ENCODE measurements at regions not wholly inside any gene's neighbourhood (a gene's known extent, or its start where the extent isn't known, plus 50 kb on each side); places are given as distances from the start of the nearest gene placed in this dataset.
"Not testable (repeated sequence)": the region's sequence is repeated elsewhere in the genome, so short reads cannot be mapped to it uniquely, and the experiment has no call there.

DNA sequence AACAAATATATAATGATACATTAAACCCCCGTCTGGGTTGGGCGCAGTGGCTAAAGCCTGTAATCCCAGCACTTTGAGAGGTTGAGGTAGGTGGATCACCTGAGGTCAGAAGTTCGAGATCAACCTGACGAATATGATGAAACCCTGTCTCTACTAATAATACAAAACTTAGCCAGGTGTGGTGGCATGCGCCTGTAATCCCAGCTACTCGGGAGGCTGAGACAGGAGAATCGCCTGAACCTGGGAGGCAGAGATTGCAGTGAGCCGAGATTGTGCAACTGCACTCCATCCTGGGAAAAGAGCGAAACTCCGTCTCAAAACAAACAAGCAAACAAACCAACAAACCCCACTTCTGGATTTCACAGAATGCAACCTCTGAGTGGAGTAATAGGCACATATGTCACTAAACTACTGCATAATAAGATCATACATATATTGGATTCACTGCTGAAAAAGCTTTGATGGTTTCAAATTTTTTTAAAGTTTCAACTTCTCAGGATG is 718.2 kb downstream of the SI start:
- no peaks in the 10 kb centered on the region for H3K27me3 Mint-ChIP-seq
- H3K36me3 Mint-ChIP-seq = no peaks in the 10 kb centered on the region
- H3K4me1 Mint-ChIP-seq (ENCODE audit: low read depth in 2 of 2) = no peaks in the 10 kb centered on the region
- H3K27ac Mint-ChIP-seq = no peak overlapping the region
- ATAC-seq (no peak), DNase-seq (ENCODE audit: low spot score) (no peak)
- H3K9me3 Mint-ChIP-seq = no peaks in the 10 kb centered on the region
- no peak overlapping the region for H3K4me3 Mint-ChIP-seq

DNA sequence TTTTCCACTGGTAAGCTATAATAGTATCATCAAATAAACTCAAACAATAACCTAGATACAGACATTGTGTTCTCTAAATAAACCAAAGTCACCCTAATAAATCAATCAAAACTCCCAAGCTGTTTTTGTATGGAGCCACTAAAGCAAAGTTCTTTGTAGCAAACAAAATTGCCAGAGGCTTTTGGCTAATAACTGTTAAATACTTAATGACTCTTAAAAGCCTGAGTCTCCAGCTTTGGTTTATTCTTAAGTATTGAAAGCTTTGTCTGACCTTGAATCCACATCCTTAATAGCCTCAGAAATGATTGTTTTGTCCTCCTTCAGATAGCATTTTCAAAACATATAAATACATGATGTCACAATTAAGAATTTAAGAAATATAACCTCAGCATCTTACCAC is 725.3 kb downstream of the SI start:
- H3K36me3 Mint-ChIP-seq = no peaks in the 10 kb centered on the region
- no peak overlapping the region for H3K4me3 Mint-ChIP-seq
- H3K27ac Mint-ChIP-seq = no peak overlapping the region
- DNase-seq (ENCODE audit: low spot score) (no peak), ATAC-seq (no peak)
- H3K27me3 Mint-ChIP-seq = no peaks in the 10 kb centered on the region
- H3K9me3 Mint-ChIP-seq = peaks cover 7% of the 10 kb centered on the region
- no peaks in the 10 kb centered on the region for H3K4me1 Mint-ChIP-seq (ENCODE audit: low read depth in 2 of 2)

DNA sequence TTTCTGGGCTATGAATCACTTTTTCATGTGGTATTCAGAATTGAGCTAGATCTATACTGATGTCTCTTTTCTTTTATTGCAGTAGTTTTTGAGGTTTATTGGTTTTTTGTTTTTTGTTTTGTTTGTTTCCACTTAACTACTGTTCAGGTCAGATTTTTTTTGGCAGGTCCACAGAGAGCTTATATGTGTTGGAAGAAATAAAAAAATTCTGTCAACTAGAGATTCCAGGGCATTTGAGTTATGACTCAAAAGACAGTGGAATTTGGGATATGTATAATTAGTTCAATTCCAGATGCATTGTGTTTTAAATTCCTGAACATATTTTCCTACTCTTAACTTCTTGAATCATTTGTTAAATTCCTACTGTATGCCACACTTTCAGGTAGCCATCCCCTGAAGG is 727.2 kb downstream of the SI start:
- Mint-ChIP-seq H3K27ac (no peak overlapping the region), H3K4me3 (no peak overlapping the region), H3K36me3 (peaks cover 3% of the 10 kb centered on the region), H3K27me3 (no peaks in the 10 kb centered on the region), H3K4me1 (ENCODE audit: low read depth in 2 of 2) (no peaks in the 10 kb centered on the region), H3K9me3 (peaks cover 17% of the 10 kb centered on the region)
- ATAC-seq (no peak), DNase-seq (ENCODE audit: low spot score) (no peak)

DNA sequence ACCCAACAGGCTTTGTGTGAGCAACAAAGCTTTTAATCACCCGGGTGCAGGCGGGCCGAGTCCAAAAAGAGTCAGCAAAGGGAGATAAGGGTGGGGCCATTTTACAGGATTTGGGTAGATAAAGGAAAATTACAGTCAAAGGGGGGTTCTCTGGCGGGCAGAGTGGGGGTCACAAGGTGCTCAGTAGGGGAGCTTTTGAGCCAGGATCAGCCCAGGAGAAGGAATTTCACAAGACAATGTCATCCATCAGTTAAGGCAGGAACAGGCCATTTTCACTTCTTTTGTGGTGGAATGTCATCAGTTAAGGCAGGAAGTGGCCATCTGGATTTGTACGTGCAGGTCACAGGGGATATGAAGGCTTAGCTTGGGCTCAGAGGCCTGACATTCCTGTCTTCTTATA is 736.1 kb downstream of the SI start:
- H3K4me1 Mint-ChIP-seq (ENCODE audit: low read depth in 2 of 2); H3K27ac Mint-ChIP-seq; H3K4me3 Mint-ChIP-seq; H3K27me3 Mint-ChIP-seq; ATAC-seq; DNase-seq (ENCODE audit: low spot score); H3K36me3 Mint-ChIP-seq: not testable (repeated sequence)
- peaks cover 22% of the 10 kb centered on the region for H3K9me3 Mint-ChIP-seq

DNA sequence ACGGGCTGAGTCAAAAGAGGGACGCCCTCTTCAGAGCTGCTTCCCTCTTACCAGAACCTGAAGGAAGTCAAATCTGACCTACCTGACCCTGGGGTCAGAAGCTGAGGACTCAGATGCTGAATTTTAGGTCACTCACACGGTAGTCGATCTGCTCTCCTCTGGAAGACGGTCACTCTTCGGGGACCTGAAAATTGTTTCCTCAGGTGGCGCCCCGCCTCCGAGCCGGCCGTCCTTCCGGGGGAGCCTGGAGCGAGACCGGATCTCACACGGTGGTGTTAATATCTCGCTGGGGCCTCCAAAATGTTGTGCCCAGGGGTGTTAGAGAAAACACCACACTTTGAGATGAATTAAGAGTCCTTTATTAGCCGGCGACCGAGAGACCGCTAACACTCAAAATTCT is 737.2 kb downstream of the SI start:
- H3K4me3 Mint-ChIP-seq = no peak overlapping the region
- DNase-seq (ENCODE audit: low spot score) = no peak
- H3K27me3 Mint-ChIP-seq = no peaks in the 10 kb centered on the region
- H3K4me1 Mint-ChIP-seq (ENCODE audit: low read depth in 2 of 2) = no peaks in the 10 kb centered on the region
- H3K9me3 Mint-ChIP-seq = peaks cover 16% of the 10 kb centered on the region
- no peak overlapping the region for H3K27ac Mint-ChIP-seq
- ATAC-seq = no peak
- peaks cover 4% of the 10 kb centered on the region for H3K36me3 Mint-ChIP-seq

DNA sequence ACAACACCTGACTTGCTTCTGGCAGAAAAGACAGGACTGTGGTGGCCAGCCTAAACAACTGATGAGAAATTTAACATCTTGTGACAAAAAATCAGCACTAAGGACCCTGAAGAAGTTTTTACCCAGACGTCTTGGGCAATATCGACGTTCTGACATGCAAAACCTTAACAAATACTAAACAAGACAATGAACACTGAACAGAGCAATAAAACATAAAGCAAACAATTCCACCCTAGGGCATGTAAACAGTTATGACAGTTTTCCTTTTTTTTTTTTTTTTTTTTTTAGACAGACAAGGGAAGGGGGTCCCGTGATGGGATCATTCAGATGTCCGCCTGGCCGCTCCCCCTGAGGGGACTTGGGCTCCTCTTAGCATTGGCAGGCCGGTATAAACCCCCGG is 738.0 kb downstream of the SI start:
- peaks cover 6% of the 10 kb centered on the region for H3K36me3 Mint-ChIP-seq
- peaks cover 12% of the 10 kb centered on the region for H3K9me3 Mint-ChIP-seq
- no peak overlapping the region for H3K27ac Mint-ChIP-seq
- H3K4me1 Mint-ChIP-seq (ENCODE audit: low read depth in 2 of 2) = no peaks in the 10 kb centered on the region
- H3K4me3 Mint-ChIP-seq = no peak overlapping the region
- no peaks in the 10 kb centered on the region for H3K27me3 Mint-ChIP-seq
- DNase-seq (ENCODE audit: low spot score) = no peak
- no peak for ATAC-seq

DNA sequence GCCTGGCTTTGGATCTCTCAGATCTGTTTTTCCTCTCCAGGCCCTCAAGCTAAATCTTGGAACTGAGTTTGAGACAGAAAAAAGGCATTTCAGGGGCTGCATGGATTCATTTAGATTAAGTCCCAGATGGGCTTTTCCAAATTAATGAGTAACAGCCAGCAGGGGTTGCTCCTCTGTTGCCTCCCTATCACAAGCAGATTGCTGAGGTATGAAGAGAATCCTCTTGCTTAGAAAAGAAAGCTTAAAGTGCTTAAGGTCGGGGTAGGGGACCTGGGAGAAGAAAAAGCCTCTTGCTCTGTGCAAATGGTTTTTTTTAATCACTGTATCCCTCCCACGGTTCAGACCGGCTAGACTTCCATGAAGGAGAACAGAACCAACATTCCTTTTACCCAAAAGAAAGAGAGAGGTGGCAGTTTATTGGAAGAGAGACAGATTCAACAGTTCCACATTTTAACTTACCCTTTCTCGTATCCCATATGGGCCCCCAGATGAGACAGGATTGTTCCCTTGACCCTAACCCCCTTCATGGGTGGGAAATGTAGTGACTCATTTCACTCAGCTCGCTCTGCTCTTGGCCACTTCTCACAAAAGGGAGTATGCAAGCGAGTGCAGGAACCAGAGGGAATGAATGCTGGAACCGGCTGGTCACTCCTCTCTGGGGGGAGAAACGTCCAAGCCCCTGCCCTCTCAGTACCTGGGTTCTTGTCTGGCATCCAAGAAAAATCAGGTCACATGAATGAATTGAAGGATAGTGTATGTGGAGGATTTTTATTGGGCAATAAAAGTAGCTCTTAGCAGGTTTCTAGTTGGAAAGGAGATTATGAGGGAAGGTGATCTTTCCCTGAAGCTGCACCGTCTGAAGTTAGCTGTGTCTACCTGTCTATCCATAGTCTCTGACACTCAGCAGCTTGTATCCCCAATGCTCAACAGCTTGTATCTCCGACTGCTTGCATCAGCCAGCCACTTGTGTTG is 745.2 kb downstream of the SI start:
- H3K27ac Mint-ChIP-seq = no peak overlapping the region
- ATAC-seq = no peak
- no peaks in the 10 kb centered on the region for H3K4me1 Mint-ChIP-seq (ENCODE audit: low read depth in 2 of 2)
- DNase-seq (ENCODE audit: low spot score) = no peak
- peaks cover 6% of the 10 kb centered on the region for H3K36me3 Mint-ChIP-seq
- H3K4me3 Mint-ChIP-seq = no peak overlapping the region
- H3K27me3 Mint-ChIP-seq = no peaks in the 10 kb centered on the region
- peaks cover 8% of the 10 kb centered on the region for H3K9me3 Mint-ChIP-seq

DNA sequence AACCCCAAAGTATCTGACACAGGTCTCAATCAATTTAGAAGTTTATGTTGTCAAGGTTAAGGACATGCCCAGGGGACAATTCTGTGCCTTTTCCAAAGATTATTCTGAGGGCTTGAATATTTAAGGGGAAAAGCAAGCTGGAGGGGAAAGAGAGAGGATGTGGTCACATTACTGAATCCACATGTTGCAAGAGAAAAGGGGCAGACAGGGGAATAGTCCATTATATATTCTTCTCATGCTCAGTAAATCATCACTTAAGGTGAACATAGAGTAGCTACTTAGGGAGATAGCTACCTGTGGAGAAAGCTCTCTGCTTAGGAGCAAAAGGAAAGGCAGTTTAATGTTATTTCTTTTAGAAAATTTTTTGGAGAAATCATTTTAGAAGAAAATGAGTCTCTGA is 751.6 kb downstream of the SI start:
- Mint-ChIP-seq H3K27me3 (no peaks in the 10 kb centered on the region), H3K9me3 (peaks cover 11% of the 10 kb centered on the region), H3K4me3 (no peak overlapping the region)

DNA sequence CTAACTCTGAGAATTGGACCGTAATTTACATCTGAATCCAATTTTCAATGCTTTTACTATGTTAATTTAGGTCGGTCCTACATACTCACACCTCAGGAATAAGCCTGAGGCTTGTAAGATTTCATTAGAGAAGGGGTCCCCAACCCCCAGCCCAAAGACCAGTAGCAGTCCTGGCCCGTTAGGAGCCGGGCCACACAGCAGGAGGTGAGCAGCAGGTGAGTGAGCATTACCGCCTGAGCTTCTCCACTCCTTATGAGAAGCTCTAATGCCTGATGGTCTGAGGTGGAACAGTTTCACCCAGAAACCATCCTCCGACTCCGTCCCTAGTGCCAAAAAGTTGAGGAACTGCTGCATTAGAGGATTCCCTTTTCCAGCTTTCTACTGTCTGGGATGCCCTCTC is 757.3 kb downstream of the SI start:
- Mint-ChIP-seq H3K27me3 (no peaks in the 10 kb centered on the region), H3K9me3 (peaks cover 3% of the 10 kb centered on the region), H3K36me3 (peaks cover 4% of the 10 kb centered on the region), H3K4me3 (no peak overlapping the region), H3K4me1 (ENCODE audit: low read depth in 2 of 2) (no peaks in the 10 kb centered on the region), H3K27ac (no peak overlapping the region)
- DNase-seq (ENCODE audit: low spot score) = no peak
- no peak for ATAC-seq

More for the DNA sequence above, 751.6 kb downstream of the SI start:
- peaks cover 4% of the 10 kb centered on the region for H3K36me3 Mint-ChIP-seq
- no peak for DNase-seq (ENCODE audit: low spot score)
- H3K4me1 Mint-ChIP-seq (ENCODE audit: low read depth in 2 of 2) = no peaks in the 10 kb centered on the region
- no peak for ATAC-seq
- no peak overlapping the region for H3K27ac Mint-ChIP-seq

DNA sequence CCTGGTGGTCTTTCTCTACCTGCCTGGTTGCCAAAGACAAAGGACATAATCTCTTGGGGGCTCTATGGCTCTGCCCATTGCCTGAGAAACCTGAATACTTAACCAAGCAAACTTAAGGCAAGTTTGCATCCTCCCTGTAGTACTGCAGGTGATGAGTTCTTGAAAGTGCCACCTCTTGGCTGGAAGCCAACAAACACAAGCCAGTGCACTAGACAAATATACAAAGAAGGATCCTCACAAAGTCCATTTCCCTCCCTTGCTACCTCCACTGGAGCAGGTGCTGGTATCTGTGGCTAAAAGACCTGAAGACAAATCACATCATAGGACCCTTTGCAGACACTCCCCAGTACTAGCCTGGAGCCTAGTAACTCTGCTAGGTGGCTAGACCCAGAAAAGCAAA is 772.3 kb downstream of the SI start:
- Mint-ChIP-seq H3K27ac (no peak overlapping the region), H3K27me3 (no peaks in the 10 kb centered on the region), H3K36me3 (peaks cover 4% of the 10 kb centered on the region), H3K4me1 (ENCODE audit: low read depth in 2 of 2) (no peaks in the 10 kb centered on the region), H3K4me3 (no peak overlapping the region), H3K9me3 (peaks cover 17% of the 10 kb centered on the region)
- no peak for ATAC-seq
- no peak for DNase-seq (ENCODE audit: low spot score)

DNA sequence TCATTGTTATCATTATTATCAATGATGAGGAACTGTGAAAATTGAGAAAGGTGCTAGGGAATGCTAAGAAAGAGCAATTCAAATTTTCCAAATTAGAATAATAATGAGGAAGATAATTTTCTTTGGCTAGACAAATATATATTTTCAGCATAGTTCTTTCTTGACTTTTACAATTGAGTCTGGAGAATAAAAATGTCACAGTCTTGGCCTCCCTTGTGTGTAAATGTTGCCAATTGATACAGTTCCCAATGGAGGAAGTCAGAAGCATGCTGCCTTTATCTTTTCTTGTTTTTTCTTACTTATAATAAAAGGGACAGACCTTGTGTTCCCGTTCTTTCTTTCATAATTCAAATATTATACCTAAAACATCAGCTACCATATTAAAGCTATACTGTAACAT is 774.4 kb downstream of the SI start:
- Mint-ChIP-seq H3K4me3 (no peak overlapping the region), H3K36me3 (peaks cover 4% of the 10 kb centered on the region), H3K9me3 (peaks cover 15% of the 10 kb centered on the region), H3K4me1 (ENCODE audit: low read depth in 2 of 2) (no peaks in the 10 kb centered on the region), H3K27me3 (no peaks in the 10 kb centered on the region), H3K27ac (no peak overlapping the region)
- ATAC-seq (no peak), DNase-seq (ENCODE audit: low spot score) (no peak)

DNA sequence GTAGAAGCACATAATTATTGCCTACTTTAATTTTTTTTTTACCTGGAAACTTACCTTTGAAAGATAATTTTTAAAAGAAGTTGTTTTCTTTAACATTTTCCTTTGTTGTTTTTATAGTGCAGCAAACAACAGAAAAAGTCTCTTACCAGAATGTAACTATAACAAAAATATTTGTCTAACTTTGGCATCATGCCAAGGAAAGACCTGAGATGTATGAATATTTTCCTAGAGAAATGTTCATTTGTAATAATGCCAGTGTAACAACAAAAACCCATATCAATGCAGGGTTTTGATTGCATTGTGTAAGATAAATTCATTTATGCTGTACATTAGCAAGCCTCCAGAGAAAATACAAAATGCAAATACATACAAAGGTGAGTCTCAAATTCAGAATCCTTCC is 775.7 kb downstream of the SI start:
- peaks cover 4% of the 10 kb centered on the region for H3K36me3 Mint-ChIP-seq
- DNase-seq (ENCODE audit: low spot score) = no peak
- no peak for ATAC-seq
- H3K27me3 Mint-ChIP-seq = no peaks in the 10 kb centered on the region
- H3K27ac Mint-ChIP-seq = no peak overlapping the region
- H3K4me3 Mint-ChIP-seq = no peak overlapping the region
- H3K4me1 Mint-ChIP-seq (ENCODE audit: low read depth in 2 of 2) = no peaks in the 10 kb centered on the region
- H3K9me3 Mint-ChIP-seq = peaks cover 15% of the 10 kb centered on the region

DNA sequence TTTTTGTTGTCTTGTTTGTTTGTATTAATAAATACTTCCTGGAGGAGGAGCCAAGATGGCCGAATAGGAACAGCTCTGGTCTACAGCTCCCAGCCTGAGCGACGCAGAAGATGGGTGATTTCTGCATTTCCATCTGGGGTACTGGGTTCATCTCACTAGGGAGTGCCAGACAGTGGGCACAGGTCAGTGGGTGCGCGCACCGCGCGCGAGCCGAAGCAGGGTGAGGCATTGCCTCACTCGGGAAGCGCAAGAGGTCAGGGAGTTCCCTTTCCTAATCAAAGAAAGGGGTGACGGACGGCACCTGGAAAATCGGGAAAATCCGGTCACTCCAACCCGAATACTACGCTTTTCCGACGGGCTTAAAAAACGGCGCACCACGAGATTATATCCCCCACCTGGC is 786.8 kb downstream of the SI start:
- not testable (repeated sequence) for H3K4me3 Mint-ChIP-seq; H3K9me3 Mint-ChIP-seq; DNase-seq (ENCODE audit: low spot score); ATAC-seq; H3K4me1 Mint-ChIP-seq (ENCODE audit: low read depth in 2 of 2); H3K36me3 Mint-ChIP-seq; H3K27ac Mint-ChIP-seq; H3K27me3 Mint-ChIP-seq

DNA sequence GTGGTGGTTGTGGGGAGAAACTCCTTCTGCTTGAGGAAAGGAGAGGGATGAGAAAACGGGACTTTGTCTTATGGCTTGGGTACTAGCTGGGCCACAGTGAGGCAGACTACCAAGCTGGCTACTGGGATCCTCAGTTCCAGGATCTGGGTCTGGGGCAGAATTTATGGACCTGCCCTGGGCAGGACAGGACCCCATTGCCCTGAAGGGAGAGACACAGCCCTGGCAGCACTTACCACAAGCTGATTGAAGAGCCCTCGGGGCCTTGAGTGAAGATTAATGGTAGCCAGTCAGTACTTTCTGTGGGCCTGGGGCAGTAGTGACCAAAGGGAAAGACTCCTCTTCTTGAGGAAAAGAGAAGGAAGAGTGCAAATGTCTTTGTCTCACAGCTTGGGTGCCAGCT is 799.7 kb downstream of the SI start:
- Mint-ChIP-seq H3K27me3 (no peaks in the 10 kb centered on the region), H3K36me3 (peaks cover 6% of the 10 kb centered on the region), H3K27ac (no peak overlapping the region), H3K4me1 (ENCODE audit: low read depth in 2 of 2) (no peaks in the 10 kb centered on the region), H3K4me3 (no peak overlapping the region), H3K9me3 (peaks cover 31% of the 10 kb centered on the region)
- ATAC-seq (no peak), DNase-seq (ENCODE audit: low spot score) (no peak)

DNA sequence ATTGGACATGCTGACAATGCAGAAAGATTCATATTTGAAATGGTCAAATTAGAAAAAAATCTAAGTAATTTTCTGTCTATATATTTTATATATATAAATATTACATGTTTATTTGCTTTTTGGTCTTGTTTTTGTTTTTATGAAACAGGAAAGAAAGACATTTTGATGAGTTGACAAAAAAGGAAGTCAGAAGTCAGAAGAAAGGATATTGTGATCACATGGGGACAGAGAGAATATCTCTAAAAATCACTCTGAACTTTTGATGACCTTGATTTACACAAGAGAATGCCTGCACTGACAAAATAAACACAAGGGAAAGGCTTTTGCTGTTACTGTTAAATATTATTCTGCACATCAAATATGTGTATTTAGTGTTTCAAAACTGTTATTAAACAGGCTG is 811.2 kb downstream of the SI start:
- no peak for ATAC-seq
- H3K4me3 Mint-ChIP-seq = no peak overlapping the region
- no peak overlapping the region for H3K27ac Mint-ChIP-seq
- no peaks in the 10 kb centered on the region for H3K4me1 Mint-ChIP-seq (ENCODE audit: low read depth in 2 of 2)
- no peak for DNase-seq (ENCODE audit: low spot score)
- peaks cover 12% of the 10 kb centered on the region for H3K9me3 Mint-ChIP-seq
- H3K27me3 Mint-ChIP-seq = no peaks in the 10 kb centered on the region
- no peaks in the 10 kb centered on the region for H3K36me3 Mint-ChIP-seq

All from natural killer cell treated with Interleukin-12 subunit alpha and Interleukin-12 subunit beta and Interleukin-15 and Interleukin-18, amount 100 ng/mL, for 72 hours (primary cell).